Neural cell (in vitro differentiated cells): ENCODE measurements at regions not wholly inside any gene's neighbourhood (a gene's known extent, or its start where the extent isn't known, plus 50 kb on each side); places are given as distances from the start of the nearest gene placed in this dataset.

Source experiments
- H2AFZ ChIP-seq: fragments of 200-600, 300-800 bp; sonication (generic), shearing (Covaris generic); 2 replicates; pipeline ENCODE4 v1.6.0; 2014; ENCODE audit warnings: low read depth, mild to moderate bottlenecking, antibody characterized with exemption, low read length, moderate library complexity
- H3F3A ChIP-seq: fragments of 200-600 bp; shearing (Covaris generic); 2 replicates; pipeline ENCODE4 v1.6.1; 2016; ENCODE audit warnings: mild to moderate bottlenecking, moderate library complexity, mixed read lengths, antibody characterized with exemption, low read length; ENCODE audit not compliant: insufficient read depth, poor library complexity, severe bottlenecking
- H3K27ac ChIP-seq: fragments of 200-600, 300-800 bp; sonication (generic), shearing (Covaris generic); 2 replicates; pipeline ENCODE4 v1.5.1; 2014; ENCODE audit warnings: mild to moderate bottlenecking, low read length, moderate library complexity
- H3K27me3 ChIP-seq: fragments of 300-800, 200-600 bp; sonication (generic), shearing (Covaris generic); 2 replicates; pipeline ENCODE4 v1.6.0; 2014; ENCODE audit warnings: mild to moderate bottlenecking, low read depth, low read length, moderate library complexity; ENCODE audit not compliant: insufficient read depth
- H3K36me3 ChIP-seq: fragments of 300-800, 200-600 bp; sonication (generic), shearing (Covaris generic); 2 replicates; pipeline ENCODE4 v1.5.1; 2014; ENCODE audit warnings: mild to moderate bottlenecking, antibody characterized with exemption, low read length, moderate library complexity; ENCODE audit not compliant: insufficient read depth
- H3K4me2 ChIP-seq: fragments of 300-800, 200-600 bp; sonication (generic), shearing (Covaris generic); 2 replicates; pipeline ENCODE4 v1.6.0; 2014; ENCODE audit warnings: mild to moderate bottlenecking, low read length
- H3K4me3 ChIP-seq: fragments of 300-800, 200-600 bp; sonication (generic), shearing (Covaris generic); 2 replicates; pipeline ENCODE4 v1.5.1; 2014; ENCODE audit warnings: mild to moderate bottlenecking, low read length, moderate library complexity
- H3K79me2 ChIP-seq: fragments of 200-600 bp; shearing (Covaris generic); replicated peaks from 2 replicates; pipeline ENCODE4 v1.6.0; 2014; ENCODE audit warnings: mild to moderate bottlenecking, low read length, moderate library complexity; ENCODE audit not compliant: insufficient read depth
- H3K9ac ChIP-seq: fragments of 300-800, 200-600 bp; sonication (generic), shearing (Covaris generic); 2 replicates; pipeline ENCODE4 v1.6.1; 2016; ENCODE audit warnings: mild to moderate bottlenecking, low read length, mixed read lengths
- H3K9me2 ChIP-seq: fragments of 200-600 bp; shearing (Covaris generic); 2 replicates; pipeline ENCODE4 v1.6.1; 2016; ENCODE audit warnings: mild to moderate bottlenecking, low read length, mixed read lengths; ENCODE audit not compliant: insufficient read depth
- H3K9me3 ChIP-seq: fragments of 200-600, 300-800 bp; sonication (generic), shearing (Covaris generic); 2 replicates; pipeline ENCODE4 v1.6.1; 2016; ENCODE audit warnings: mild to moderate bottlenecking, mixed run types, low read length, moderate library complexity, mixed read lengths
- H4K20me1 ChIP-seq: fragments of 200-600 bp; shearing (Covaris generic); 2 replicates; pipeline ENCODE4 v1.6.1; 2016; ENCODE audit warnings: mild to moderate bottlenecking, mixed run types; ENCODE audit not compliant: insufficient read depth
- CTCF ChIP-seq: fragments of 450-650 bp; IDR thresholded peaks from 2 replicates; pipeline ENCODE4 v1.5.1; 2014; ENCODE audit warnings: antibody characterized with exemption, mild to moderate bottlenecking, moderate library complexity; ENCODE audit not compliant: poor library complexity, severe bottlenecking
- EP300 ChIP-seq: fragments of 450-650 bp; conservative IDR thresholded peaks from 2 replicates; pipeline ENCODE4 v1.6.1; 2014; ENCODE audit warnings: antibody characterized with exemption, mild to moderate bottlenecking, moderate library complexity; ENCODE audit not compliant: poor library complexity, severe bottlenecking
- EZH2 ChIP-seq: fragments of 200-600, 300-800 bp; shearing (Covaris generic), sonication (generic); IDR thresholded peaks from 2 replicates; pipeline ENCODE4 v1.6.1; 2014; ENCODE audit warnings: antibody characterized with exemption, low read length, borderline replicate concordance, mild to moderate bottlenecking; ENCODE audit not compliant: insufficient read depth, poor library complexity, severe bottlenecking
- MXI1 ChIP-seq: fragments of 450-650 bp; conservative IDR thresholded peaks from 2 replicates; pipeline ENCODE4 v1.6.1; 2014; ENCODE audit warnings: antibody characterized with exemption, mild to moderate bottlenecking; ENCODE audit not compliant: poor library complexity, severe bottlenecking
- POLR2AphosphoS5 ChIP-seq: IDR thresholded peaks from 2 replicates; pipeline ENCODE4 v1.6.1; 2012
- RAD21 ChIP-seq: fragments of 450-650 bp; conservative IDR thresholded peaks from 2 replicates; pipeline ENCODE4 v1.6.1; 2014; ENCODE audit warnings: antibody characterized with exemption, mild to moderate bottlenecking, moderate library complexity
- REST ChIP-seq: IDR thresholded peaks from 2 replicates; pipeline ENCODE4 v1.6.1; 2012; ENCODE audit warnings: borderline replicate concordance
- SMC3 ChIP-seq: fragments of 450-650 bp; conservative IDR thresholded peaks from 2 replicates; pipeline ENCODE4 v1.6.1; 2014; ENCODE audit warnings: antibody characterized with exemption, mild to moderate bottlenecking, moderate library complexity; ENCODE audit not compliant: poor library complexity
- TAF1 ChIP-seq: IDR thresholded peaks from 2 replicates; pipeline ENCODE4 v1.6.1; 2012; ENCODE audit warnings: low read depth

GRCh38 chr18:44342946-44343345, 337.7 kb upstream of the SETBP1 start:
- H3K79me2 ChIP-seq: no peaks in the 10 kb centered on the region
- H3K4me2 ChIP-seq: no peak overlapping the region
- H3K27ac ChIP-seq: no peak overlapping the region
- H3K9me3 ChIP-seq: no peaks in the 10 kb centered on the region
- no peak overlapping the region for H2AFZ ChIP-seq
- no peak overlapping the region for H3K4me3 ChIP-seq
- no peaks in the 10 kb centered on the region for H3K9me2 ChIP-seq
- no peak overlapping the region for H3K9ac ChIP-seq
- no peak for TF ChIP-seq TAF1
- TF ChIP-seq EP300: no peak
- TF ChIP-seq CTCF: no peak
- TF ChIP-seq SMC3: no peak
- TF ChIP-seq MXI1: no peak
- TF ChIP-seq POLR2AphosphoS5: no peak
- no peak for TF ChIP-seq RAD21
- no peak for TF ChIP-seq REST
- no peak for TF ChIP-seq EZH2
- H3K36me3 ChIP-seq: no peaks in the 10 kb centered on the region
- H3F3A ChIP-seq: no peaks in the 10 kb centered on the region
- no peaks in the 10 kb centered on the region for H3K27me3 ChIP-seq
- no peaks in the 10 kb centered on the region for H4K20me1 ChIP-seq

GRCh38 chr18:44343570-44343969, 337.1 kb upstream of the SETBP1 start:
- Histone ChIP-seq H3K27ac (no peak overlapping the region), H3K9me2 (no peaks in the 10 kb centered on the region), H3K36me3 (no peaks in the 10 kb centered on the region), H3K9ac (no peak overlapping the region), H3K27me3 (no peaks in the 10 kb centered on the region), H3K79me2 (no peaks in the 10 kb centered on the region), H3F3A (no peaks in the 10 kb centered on the region), H2AFZ (no peak overlapping the region), H3K4me3 (no peak overlapping the region), H3K9me3 (no peaks in the 10 kb centered on the region), H4K20me1 (no peaks in the 10 kb centered on the region), H3K4me2 (no peak overlapping the region)
- TF ChIP-seq SMC3: no peak
- no peak for TF ChIP-seq CTCF
- no peak for TF ChIP-seq RAD21
- TF ChIP-seq POLR2AphosphoS5: no peak
- no peak for TF ChIP-seq EZH2
- TF ChIP-seq TAF1: no peak
- no peak for TF ChIP-seq REST
- TF ChIP-seq EP300: no peak
- TF ChIP-seq MXI1: no peak
